ENCODE measurements at regions not wholly inside any gene's neighbourhood (a gene's known extent, or its start where the extent isn't known, plus 50 kb on each side); places are given as distances from the start of the nearest gene placed in this dataset.
A peak's percentile ranks its signal among the peaks of the same experiment; 100 is the strongest.

- ATAC-seq (no peak), DNase-seq (peak; percentile 11)
- no peak overlapping the region for H3K4me3 Mint-ChIP-seq
- H3K36me3 Mint-ChIP-seq (ENCODE audit: low read depth), result no peaks in the 10 kb centered on the region
- intact Hi-C loops (cut with micrococcal nuclease), result no loop called here
- H3K27ac Mint-ChIP-seq, result no peak overlapping the region
- no peak for TF ChIP-seq CTCF (IDR thresholded peaks at IDR 0.05)
- H3K9me3 Mint-ChIP-seq, result no peaks in the 10 kb centered on the region
- H3K27me3 Mint-ChIP-seq, result peaks cover 42% of the 10 kb centered on the region
- ChIA-PET CTCF (no interaction called here), POLR2A (no interaction called here)
- H3K4me1 Mint-ChIP-seq (ENCODE audit: low read depth), result no peaks in the 10 kb centered on the region
These were observed 84.5 kb upstream of the POU3F1 start for GRCh38 chr1:38131024-38131585.

GRCh38 chr1:38129971-38130370 lies 83.4 kb upstream of the POU3F1 start:
- Mint-ChIP-seq H3K9me3 (no peaks in the 10 kb centered on the region), H3K27ac (no peak overlapping the region), H3K4me3 (no peak overlapping the region), H3K27me3 (peaks cover 34% of the 10 kb centered on the region), H3K4me1 (ENCODE audit: low read depth) (no peaks in the 10 kb centered on the region), H3K36me3 (ENCODE audit: low read depth) (no peaks in the 10 kb centered on the region)
- DNase-seq (no peak), ATAC-seq (no peak)
- intact Hi-C loops (cut with micrococcal nuclease), result no loop called here
- TF ChIP-seq CTCF (IDR thresholded peaks at IDR 0.05), result no peak
- CTCF ChIA-PET, result interaction anchor here (0.9 kb wide), 1 partner anchor 15 kb away, joined by 3 read pairs; no protein-coding TSS in a partner anchor
- POLR2A ChIA-PET, result no interaction called here

GRCh38 chr1:38129473-38129872 lies 82.9 kb upstream of the POU3F1 start:
- H3K4me3 Mint-ChIP-seq, result no peak overlapping the region
- DNase-seq (no peak), ATAC-seq (no peak)
- H3K27ac Mint-ChIP-seq, result no peak overlapping the region
- ChIA-PET CTCF (no interaction called here), POLR2A (no interaction called here)
- H3K27me3 Mint-ChIP-seq, result peaks cover 29% of the 10 kb centered on the region
- no peaks in the 10 kb centered on the region for H3K4me1 Mint-ChIP-seq (ENCODE audit: low read depth)
- H3K9me3 Mint-ChIP-seq, result no peaks in the 10 kb centered on the region
- H3K36me3 Mint-ChIP-seq (ENCODE audit: low read depth), result no peaks in the 10 kb centered on the region
- TF ChIP-seq CTCF (IDR thresholded peaks at IDR 0.05), result no peak
- intact Hi-C loops (cut with micrococcal nuclease), result no loop called here

GRCh38 chr1:38128926-38129453 lies 82.4 kb upstream of the POU3F1 start:
- ATAC-seq (no peak), DNase-seq (no peak)
- Mint-ChIP-seq H3K27ac (no peak overlapping the region), H3K36me3 (ENCODE audit: low read depth) (no peaks in the 10 kb centered on the region), H3K4me3 (no peak overlapping the region), H3K9me3 (no peaks in the 10 kb centered on the region), H3K4me1 (ENCODE audit: low read depth) (no peaks in the 10 kb centered on the region), H3K27me3 (peaks cover 25% of the 10 kb centered on the region)
- ChIA-PET CTCF (no interaction called here), POLR2A (no interaction called here)
- intact Hi-C loops (cut with micrococcal nuclease), result no loop called here
- TF ChIP-seq CTCF (IDR thresholded peaks at IDR 0.05), result no peak

- TF ChIP-seq CTCF (IDR thresholded peaks at IDR 0.05), result no peak
- no peaks in the 10 kb centered on the region for H3K4me1 Mint-ChIP-seq (ENCODE audit: low read depth)
- no peak overlapping the region for H3K4me3 Mint-ChIP-seq
- no peaks in the 10 kb centered on the region for H3K9me3 Mint-ChIP-seq
- no peak for ATAC-seq
- peaks cover 23% of the 10 kb centered on the region for H3K27me3 Mint-ChIP-seq
- intact Hi-C loops (cut with micrococcal nuclease), result no loop called here
- CTCF ChIA-PET, result no interaction called here
- H3K27ac Mint-ChIP-seq, result no peak overlapping the region
- DNase-seq, result no peak
- H3K36me3 Mint-ChIP-seq (ENCODE audit: low read depth), result no peaks in the 10 kb centered on the region
- POLR2A ChIA-PET, result no interaction called here
These were observed 81.9 kb upstream of the POU3F1 start for GRCh38 chr1:38128511-38128910.

All from activated CD8-positive, alpha-beta T cell treated with anti-CD3 and anti-CD28 coated beads for 36 hours (primary cell).